Loucy (cell line): ENCODE measurements at regions not wholly inside any gene's neighbourhood (a gene's known extent, or its start where the extent isn't known, plus 50 kb on each side); places are given as distances from the start of the nearest gene placed in this dataset.

Source experiments
- EZH2phosphoT487 ChIP-seq: fragments of 200-600 bp; IDR thresholded peaks from 2 replicates; pipeline ENCODE4 v1.6.1; 2018; ENCODE audit warnings: antibody characterized with exemption, mild to moderate bottlenecking, moderate library complexity, borderline replicate concordance
- TF ChIP-seq, protein P1 (sequence below): fragments of 200-600 bp; sonication (generic); conservative IDR thresholded peaks from 2 replicates; pipeline ENCODE4 v1.5.1; 2014; ENCODE audit warnings: mild to moderate bottlenecking, antibody characterized with exemption, low read length

DNA sequence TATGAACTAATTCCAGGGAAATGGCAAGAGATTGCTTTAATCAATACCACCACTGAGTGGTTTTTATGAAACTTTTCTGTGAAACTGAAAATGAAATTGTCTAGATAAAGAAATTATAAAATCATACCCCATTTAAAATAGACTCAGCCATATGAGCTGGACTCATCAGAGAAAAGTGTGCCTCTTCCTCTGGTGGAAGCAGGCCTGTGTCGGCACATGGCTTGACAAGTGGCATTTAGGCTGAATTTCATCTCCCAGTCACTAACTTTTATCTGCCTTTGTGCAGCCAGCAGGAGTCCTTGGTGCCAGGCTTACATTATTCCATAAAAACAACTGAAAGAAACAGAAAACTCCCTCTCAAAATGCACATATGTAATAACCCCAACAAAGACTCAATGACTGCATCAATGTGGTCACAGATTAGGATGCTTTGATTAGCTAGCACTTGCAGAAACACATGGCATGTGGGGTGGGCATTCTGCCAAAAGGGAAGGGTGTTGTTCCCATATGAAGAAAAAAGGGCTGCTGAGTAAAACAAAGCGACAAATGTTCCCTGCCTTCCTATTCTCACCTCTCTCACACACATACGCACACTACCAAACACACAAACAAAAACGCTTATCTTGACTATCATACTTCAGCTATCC, 232.3 kb downstream of the PABPC4L start:
- TF ChIP-seq, protein P1, sequence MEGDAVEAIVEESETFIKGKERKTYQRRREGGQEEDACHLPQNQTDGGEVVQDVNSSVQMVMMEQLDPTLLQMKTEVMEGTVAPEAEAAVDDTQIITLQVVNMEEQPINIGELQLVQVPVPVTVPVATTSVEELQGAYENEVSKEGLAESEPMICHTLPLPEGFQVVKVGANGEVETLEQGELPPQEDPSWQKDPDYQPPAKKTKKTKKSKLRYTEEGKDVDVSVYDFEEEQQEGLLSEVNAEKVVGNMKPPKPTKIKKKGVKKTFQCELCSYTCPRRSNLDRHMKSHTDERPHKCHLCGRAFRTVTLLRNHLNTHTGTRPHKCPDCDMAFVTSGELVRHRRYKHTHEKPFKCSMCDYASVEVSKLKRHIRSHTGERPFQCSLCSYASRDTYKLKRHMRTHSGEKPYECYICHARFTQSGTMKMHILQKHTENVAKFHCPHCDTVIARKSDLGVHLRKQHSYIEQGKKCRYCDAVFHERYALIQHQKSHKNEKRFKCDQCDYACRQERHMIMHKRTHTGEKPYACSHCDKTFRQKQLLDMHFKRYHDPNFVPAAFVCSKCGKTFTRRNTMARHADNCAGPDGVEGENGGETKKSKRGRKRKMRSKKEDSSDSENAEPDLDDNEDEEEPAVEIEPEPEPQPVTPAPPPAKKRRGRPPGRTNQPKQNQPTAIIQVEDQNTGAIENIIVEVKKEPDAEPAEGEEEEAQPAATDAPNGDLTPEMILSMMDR: no peak
- TF ChIP-seq EZH2phosphoT487: no peak
